GM12878 (cell line): ENCODE measurements at regions not wholly inside any gene's neighbourhood (a gene's known extent, or its start where the extent isn't known, plus 50 kb on each side); places are given as distances from the start of the nearest gene placed in this dataset.
"Not testable (repeated sequence)": the region's sequence is repeated elsewhere in the genome, so short reads cannot be mapped to it uniquely, and the experiment has no call there.

Experiments
- ATAC-seq: fragments of 200-7000 bp; cut with Tn5 transposase; 3 replicates; pipeline ENCODE4 v1.9.1; 2020; ENCODE audit warnings: mild to moderate bottlenecking, moderate library complexity
- BruUV-seq: library from RNA; stranded (reverse); fragments of 400-500 nt; replicated peaks from 2 replicates; lab custom pipeline; 2021; lab: Mats Ljungman, UMichigan
- CTCF ChIA-PET: fragments of 300-600 bp; sonication (Branson Sonifier 250); formaldehyde crosslinking; extraction: SDS; loops from one replicate; lab custom pipeline; 2021; ENCODE audit warnings: inconsistent platforms; lab: Yijun Ruan, JAX
- POLR2A ChIA-PET: fragments of 350-600 bp; formaldehyde crosslinking; extraction: SDS; loops from one replicate; lab custom pipeline; 2021; ENCODE audit warnings: inconsistent platforms; lab: Charles Lee
- RAD21 ChIA-PET: fragments of 300-600 bp; sonication (Branson Sonifier 250); formaldehyde crosslinking; loops from one replicate; lab custom pipeline; 2023; ENCODE audit warnings: antibody characterized with exemption; ENCODE audit not compliant: unreplicated experiment; lab: Charles Lee
- SMC1A ChIA-PET: fragments of 300-600 bp; sonication (Branson Sonifier 250); formaldehyde crosslinking; loops from one replicate; lab custom pipeline; 2023; ENCODE audit not compliant: unreplicated experiment, uncharacterized antibody; lab: Charles Lee
- DNase-seq: peaks from one replicate; pipeline ENCODE4 v3.0.0-alpha.2; 2011; ENCODE audit warnings: low read depth, low spot score
- FAIRE-seq: peaks from 3 replicates; lab custom pipeline; 2011; peaks lifted over from hg19 to GRCh38; lab: Jason Lieb, UNC
- H2AFZ ChIP-seq: 2 replicates; pipeline ENCODE4 v1.6.0; 2011; ENCODE audit warnings: low read depth, low read length, control low read depth; ENCODE audit not compliant: control insufficient read depth
- H3K27ac ChIP-seq: 2 replicates; pipeline ENCODE4 v1.5.1; 2011; ENCODE audit warnings: control low read depth; ENCODE audit not compliant: control insufficient read depth, insufficient read depth
- H3K27me3 ChIP-seq, 2 experiments: replicated peaks in 1 of 2; 2 replicates each; pipeline versions ENCODE4 v1.6.0 to v1.6.1; 2011; ENCODE audit warnings: low read length in 1 of 2; ENCODE audit not compliant: control insufficient read depth in 2 of 2, insufficient read depth in 2 of 2
- H3K36me3 ChIP-seq, 2 experiments: 2 replicates each; pipeline ENCODE4 v1.5.1; 2011; ENCODE audit warnings: low read length in 1 of 2; ENCODE audit not compliant: control insufficient read depth in 2 of 2, insufficient read depth in 2 of 2
- H3K4me1 ChIP-seq: 2 replicates; pipeline ENCODE4 v1.6.1; 2011; ENCODE audit warnings: mild to moderate bottlenecking, low read length, moderate library complexity, mixed read lengths; ENCODE audit not compliant: control insufficient read depth, insufficient read depth
- H3K4me2 ChIP-seq: 2 replicates; pipeline ENCODE4 v1.6.0; 2011; ENCODE audit warnings: control low read depth; ENCODE audit not compliant: control insufficient read depth, insufficient read depth
- H3K4me3 ChIP-seq: fragments of 200-600 bp; sonication (generic); 2 replicates; pipeline ENCODE4 v1.5.1; 2016
- H3K79me2 ChIP-seq: 2 replicates; pipeline ENCODE4 v1.6.0; 2011; ENCODE audit warnings: low read length; ENCODE audit not compliant: control insufficient read depth, insufficient read depth
- H3K9ac ChIP-seq: 2 replicates; pipeline ENCODE4 v1.8.0; 2011; ENCODE audit warnings: low read length, control low read depth, mixed read lengths; ENCODE audit not compliant: control insufficient read depth, insufficient read depth
- H3K9me3 ChIP-seq: replicated peaks from 3 replicates; pipeline ENCODE4 v1.5.1; 2011; ENCODE audit warnings: mild to moderate bottlenecking, low read length; ENCODE audit not compliant: control insufficient read depth, insufficient read depth
- H4K20me1 ChIP-seq: 2 replicates; pipeline ENCODE4 v1.6.0; 2011; ENCODE audit not compliant: control insufficient read depth, insufficient read depth
- HDGF ChIP-seq: fragments of 450-650 bp; IDR thresholded peaks from 2 replicates; pipeline ENCODE4 v1.6.1; 2016; ENCODE audit warnings: antibody characterized with exemption
- NRF1 ChIP-seq: conservative IDR thresholded peaks from 2 replicates; pipeline ENCODE4 v1.6.1; 2011; ENCODE audit warnings: mild to moderate bottlenecking, low read depth, low read length, improper control_type of control experiment
- RAD51 ChIP-seq: fragments of 450-650 bp; IDR thresholded peaks from 2 replicates; pipeline ENCODE4 v1.6.1; 2016; ENCODE audit warnings: moderate library complexity, mild to moderate bottlenecking, inconsistent platforms
- RUNX3 ChIP-seq: IDR thresholded peaks from 2 replicates; pipeline ENCODE4 v1.6.1; 2012; ENCODE audit warnings: low read length, inconsistent platforms
- WGBS: methylation state at CpG from one replicate; pipeline ENCODE4 v1.1.6; 2016; ENCODE audit warnings: low lambda C conversion rate; ENCODE audit not compliant: insufficient replicate concordance, insufficient coverage; ENCODE audit errors: missing lambda C conversion rate; 5-methylcytosine and 5-hydroxymethylcytosine counted together
- in situ Hi-C: fragments of 300-500 bp; cut with MboI; formaldehyde crosslinking; loops from 9 replicates; pipeline ENCODE4 v1.14.3; 2018; ENCODE audit warnings: mixed read lengths
- intact Hi-C: fragments of 100-400 bp; cut with micrococcal nuclease; formaldehyde crosslinking; loops from one replicate; pipeline ENCODE4 v1.14.2; 2022; ENCODE audit not compliant: unreplicated experiment
- TF ChIP-seq, protein P1 (sequence below), 3 experiments: IDR thresholded peaks in 2 of 3; conservative IDR thresholded peaks in 1 of 3; 2 replicates each; pipeline ENCODE4 v1.5.1; 2011; ENCODE audit warnings: low read depth in 3 of 3, low read length in 3 of 3, mild to moderate bottlenecking in 3 of 3, control low read depth in 2 of 3, moderate library complexity in 2 of 3, inconsistent platforms in 1 of 3, mixed read lengths in 1 of 3; ENCODE audit not compliant: control insufficient read depth in 2 of 3, insufficient read depth in 1 of 3; ENCODE audit errors: extremely low read depth in 1 of 3

DNA sequence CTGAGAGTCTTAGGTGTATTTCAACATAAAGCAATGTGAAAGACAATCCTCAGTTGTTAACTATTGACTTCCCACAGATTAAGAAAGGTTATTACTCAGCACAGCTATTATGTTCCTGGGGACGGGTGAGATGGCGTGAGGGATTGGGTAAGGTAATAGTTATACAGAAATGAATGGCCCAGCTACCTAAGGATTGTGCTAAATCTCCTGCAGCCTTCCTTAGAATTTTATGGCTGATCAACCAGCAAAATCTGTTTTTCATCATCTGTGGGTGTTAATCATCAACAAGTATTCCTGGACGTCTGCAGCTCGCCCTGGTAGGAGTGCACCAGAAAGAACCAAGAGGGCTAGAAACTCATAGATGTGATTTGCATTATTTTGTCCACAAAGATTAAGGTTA, 146.0 kb upstream of the IVNS1ABP start (continued):
- TF ChIP-seq NRF1: no peak
- no peak for TF ChIP-seq RAD51
- no peak for TF ChIP-seq RUNX3

DNA sequence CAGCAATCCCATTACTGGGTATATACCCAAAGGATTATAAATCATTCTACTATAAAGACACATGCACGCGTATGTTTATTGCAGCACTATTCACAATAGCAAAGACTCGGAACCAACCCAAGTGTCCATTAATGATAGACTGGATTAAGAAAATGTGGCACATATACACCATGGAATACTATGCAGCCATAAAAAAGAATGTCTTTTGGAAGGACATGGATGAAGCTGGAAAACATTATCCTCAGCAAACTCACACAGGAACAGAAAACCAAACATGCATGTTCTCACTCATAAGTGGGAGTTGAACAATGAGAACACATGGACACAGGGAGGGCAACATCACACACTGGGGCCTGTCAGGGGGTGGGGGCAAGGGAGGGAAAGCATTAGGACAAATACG, 143.7 kb upstream of the IVNS1ABP start:
- 97% methylated on average over 3 of the region's 4 CpGs for WGBS
- H3K4me1 ChIP-seq, FAIRE-seq, DNase-seq, RAD21 ChIA-PET, POLR2A ChIA-PET, SMC1A ChIA-PET, H4K20me1 ChIP-seq, H3K79me2 ChIP-seq, ATAC-seq, H3K4me3 ChIP-seq, H3K27ac ChIP-seq, H3K9me3 ChIP-seq, H3K4me2 ChIP-seq, BruUV-seq, H3K27me3 ChIP-seq, CTCF ChIA-PET, in situ Hi-C loops, intact Hi-C loops, H3K36me3 ChIP-seq, H3K9ac ChIP-seq, H2AFZ ChIP-seq: not testable (repeated sequence)

DNA sequence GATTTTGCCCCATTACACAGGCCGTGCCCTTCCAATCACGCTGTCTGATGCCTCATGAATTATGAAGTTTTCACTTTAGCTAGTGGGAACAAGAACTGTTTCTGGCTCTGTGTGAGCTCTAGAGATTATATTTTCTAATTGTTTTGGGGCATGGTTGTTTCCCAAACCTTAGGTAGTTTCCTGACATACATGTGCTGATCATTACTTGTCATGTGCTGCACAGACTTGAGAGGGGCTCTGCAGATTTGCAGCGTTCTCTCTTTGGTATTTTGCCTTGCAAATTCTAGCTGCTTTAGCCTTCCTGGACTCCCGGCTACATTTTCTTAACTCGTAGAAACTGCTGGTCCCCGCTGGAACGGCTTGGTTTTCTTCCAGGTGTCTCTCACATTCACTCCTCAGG, 142.1 kb upstream of the IVNS1ABP start:
- peak; percentile 47 for FAIRE-seq
- no peak for TF ChIP-seq HDGF
- TF ChIP-seq, protein P1, sequence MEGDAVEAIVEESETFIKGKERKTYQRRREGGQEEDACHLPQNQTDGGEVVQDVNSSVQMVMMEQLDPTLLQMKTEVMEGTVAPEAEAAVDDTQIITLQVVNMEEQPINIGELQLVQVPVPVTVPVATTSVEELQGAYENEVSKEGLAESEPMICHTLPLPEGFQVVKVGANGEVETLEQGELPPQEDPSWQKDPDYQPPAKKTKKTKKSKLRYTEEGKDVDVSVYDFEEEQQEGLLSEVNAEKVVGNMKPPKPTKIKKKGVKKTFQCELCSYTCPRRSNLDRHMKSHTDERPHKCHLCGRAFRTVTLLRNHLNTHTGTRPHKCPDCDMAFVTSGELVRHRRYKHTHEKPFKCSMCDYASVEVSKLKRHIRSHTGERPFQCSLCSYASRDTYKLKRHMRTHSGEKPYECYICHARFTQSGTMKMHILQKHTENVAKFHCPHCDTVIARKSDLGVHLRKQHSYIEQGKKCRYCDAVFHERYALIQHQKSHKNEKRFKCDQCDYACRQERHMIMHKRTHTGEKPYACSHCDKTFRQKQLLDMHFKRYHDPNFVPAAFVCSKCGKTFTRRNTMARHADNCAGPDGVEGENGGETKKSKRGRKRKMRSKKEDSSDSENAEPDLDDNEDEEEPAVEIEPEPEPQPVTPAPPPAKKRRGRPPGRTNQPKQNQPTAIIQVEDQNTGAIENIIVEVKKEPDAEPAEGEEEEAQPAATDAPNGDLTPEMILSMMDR (IDR thresholded peaks at IDR 0.05 in 2 of 3, conservative IDR thresholded peaks at IDR 0.05 in 1 of 3; ENCODE audit: control insufficient read depth in 2 of 3, extremely low read depth in 1 of 3, insufficient read depth in 1 of 3, low read depth in 3 of 3, low read length in 3 of 3): no peak
- Histone ChIP-seq H3K9ac (no peak overlapping the region), H3K27ac (no peak overlapping the region), H3K4me3 (no peak overlapping the region), H3K27me3 (no peaks in the 10 kb centered on the region), H2AFZ (no peak overlapping the region), H3K4me1 (no peaks in the 10 kb centered on the region), H4K20me1 (no peaks in the 10 kb centered on the region), H3K9me3 (no peaks in the 10 kb centered on the region; the same call in 2 of the 3 replicates), H3K4me2 (no peak overlapping the region), H3K79me2 (no peaks in the 10 kb centered on the region), H3K36me3 (no peaks in the 10 kb centered on the region)
- ChIA-PET POLR2A (no interaction called here), SMC1A (no interaction called here), RAD21 (no interaction called here), CTCF (no interaction called here)
- in situ Hi-C loops: no loop called here
- ATAC-seq: no peak
- no peak for DNase-seq
- 51% methylated on average over 7 of the region's 7 CpGs for WGBS
- no TSS peak for BruUV-seq
- intact Hi-C loops: no loop called here
